ENCODE measurements at regions not wholly inside any gene's neighbourhood (a gene's known extent, or its start where the extent isn't known, plus 50 kb on each side); places are given as distances from the start of the nearest gene placed in this dataset.

DNA sequence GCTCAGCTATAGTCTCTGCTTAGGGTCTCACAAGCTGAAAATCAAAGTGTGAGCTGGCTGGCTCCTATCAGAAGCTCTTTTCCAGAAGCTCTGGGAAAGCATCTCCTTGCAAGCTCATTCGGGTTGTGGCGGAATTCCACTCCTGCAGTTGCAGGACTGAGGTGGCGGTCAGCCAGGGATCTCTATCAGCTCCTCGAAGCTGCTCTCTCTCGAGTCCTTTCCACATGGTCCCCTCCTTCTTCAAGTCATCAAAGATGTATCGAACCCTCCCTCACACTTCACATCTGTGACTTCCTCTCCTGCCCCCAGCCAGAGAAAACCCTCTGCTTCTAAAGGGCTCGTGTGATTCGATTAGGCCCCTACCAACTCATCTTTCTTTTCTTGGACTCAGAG, 141.7 kb downstream of the ZFP36L2 start:
- no peak for DNase-seq

DNA sequence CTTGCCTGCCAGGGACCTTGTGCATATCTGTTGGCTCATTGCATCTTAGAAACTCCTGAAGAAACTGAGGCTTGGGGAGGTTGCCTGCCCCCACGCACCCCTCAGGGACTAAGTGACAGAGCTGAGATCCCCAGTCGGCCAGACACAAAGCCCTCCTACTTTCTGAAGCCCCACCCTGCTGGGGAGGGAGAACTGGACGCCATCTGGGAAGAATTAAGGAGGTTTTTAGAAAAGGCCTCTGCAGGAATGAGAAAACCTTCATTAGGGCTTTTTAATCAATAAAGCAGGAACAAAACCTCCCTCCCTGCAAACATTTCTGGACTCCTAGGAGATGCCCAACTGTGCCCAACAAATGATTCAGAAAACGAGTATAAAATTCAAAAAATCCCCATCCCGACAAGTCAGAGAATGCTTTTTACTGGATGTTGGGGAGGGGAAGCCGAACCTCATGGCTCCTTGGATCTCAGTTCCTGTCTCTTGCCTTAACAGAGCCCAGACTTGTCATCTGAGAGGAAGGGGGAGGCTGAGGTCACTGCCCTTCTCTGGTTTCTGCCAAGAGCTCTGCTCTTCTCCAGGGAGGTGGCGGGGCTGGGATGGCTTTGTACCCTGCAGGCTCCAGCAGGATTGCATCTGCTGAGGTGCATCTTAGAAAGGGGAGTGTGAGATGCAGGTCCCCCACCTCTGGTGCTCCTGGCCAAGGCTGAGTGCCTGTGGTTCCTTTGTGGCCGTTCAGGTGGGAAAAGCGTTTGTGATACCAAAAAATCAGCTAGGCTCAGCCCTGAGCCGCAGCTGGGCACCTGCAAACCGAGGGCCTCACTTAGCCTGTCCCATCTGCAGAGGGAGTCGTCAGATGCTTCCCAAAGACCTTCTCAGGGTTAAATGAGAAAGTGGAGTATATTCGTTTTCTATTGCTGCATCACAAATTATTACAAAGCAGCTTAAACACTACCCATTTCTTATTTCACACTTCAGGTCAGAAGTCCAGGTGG, 142.4 kb downstream of the ZFP36L2 start:
- no peak for DNase-seq

- no peak for DNase-seq
Measured at GRCh38 chr2:43082903-43083677, 143.3 kb downstream of the ZFP36L2 start.

- no peak for DNase-seq
Measured at GRCh38 chr2:43082111-43082894, 144.1 kb downstream of the ZFP36L2 start.

DNA sequence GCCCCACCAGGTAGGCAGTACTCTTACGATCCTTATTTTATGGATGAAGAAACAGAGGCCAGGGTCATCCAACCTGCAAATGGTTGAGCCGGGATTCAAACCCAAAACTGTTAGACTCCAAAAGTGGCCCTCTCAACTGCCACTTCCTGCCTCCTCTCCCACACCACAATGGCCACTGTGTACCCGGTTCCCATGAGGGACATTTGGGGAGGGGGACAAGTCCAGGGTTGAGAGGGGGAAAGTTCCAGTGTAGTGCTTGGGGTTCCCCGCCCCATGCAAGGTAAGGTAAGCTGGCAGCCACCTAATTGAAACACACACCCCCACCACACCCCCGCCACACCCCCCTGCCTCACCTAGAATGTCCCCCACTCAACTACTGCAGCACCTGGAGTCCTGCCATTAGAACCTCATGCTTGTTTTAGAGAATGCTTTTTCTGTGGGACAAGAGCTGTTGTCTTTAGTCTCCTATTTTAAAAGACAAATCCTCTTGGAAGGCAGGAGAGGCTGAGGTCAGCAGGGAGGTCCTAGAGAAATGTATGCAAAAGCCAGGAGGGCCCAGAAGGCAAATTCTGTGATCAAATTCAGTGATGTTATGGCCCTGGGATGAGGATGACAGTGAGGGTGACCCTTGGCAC, 145.2 kb downstream of the ZFP36L2 start:
- no peak for DNase-seq

GRCh38 chr2:43080571-43081021, 145.8 kb downstream of the ZFP36L2 start:
- DNase-seq = no peak

GRCh38 chr2:43078781-43079755, 147.3 kb downstream of the ZFP36L2 start:
- DNase-seq = no peak

DNA sequence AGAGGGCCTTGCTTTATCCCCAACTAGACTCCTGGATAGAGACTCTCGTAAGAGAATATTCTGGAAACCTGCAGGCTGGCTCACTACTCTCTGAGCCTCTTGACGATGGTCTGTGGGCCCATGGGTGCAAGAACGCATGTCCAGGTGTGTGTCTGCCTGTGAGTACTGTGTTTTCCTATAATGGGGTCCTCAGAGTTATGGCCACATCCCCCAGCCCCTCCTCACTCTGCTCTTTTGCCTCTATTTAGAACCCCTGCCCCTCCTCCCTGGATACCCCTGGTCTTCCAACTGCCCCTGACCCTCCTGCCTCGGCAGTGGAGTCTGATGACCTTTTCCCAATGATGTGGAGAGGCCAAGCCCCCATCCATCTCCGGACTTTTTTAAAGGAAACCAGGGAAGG, 148.1 kb downstream of the ZFP36L2 start:
- no peak for DNase-seq

GRCh38 chr2:43077876-43078275, 148.5 kb downstream of the ZFP36L2 start:
- no peak for DNase-seq

DNA sequence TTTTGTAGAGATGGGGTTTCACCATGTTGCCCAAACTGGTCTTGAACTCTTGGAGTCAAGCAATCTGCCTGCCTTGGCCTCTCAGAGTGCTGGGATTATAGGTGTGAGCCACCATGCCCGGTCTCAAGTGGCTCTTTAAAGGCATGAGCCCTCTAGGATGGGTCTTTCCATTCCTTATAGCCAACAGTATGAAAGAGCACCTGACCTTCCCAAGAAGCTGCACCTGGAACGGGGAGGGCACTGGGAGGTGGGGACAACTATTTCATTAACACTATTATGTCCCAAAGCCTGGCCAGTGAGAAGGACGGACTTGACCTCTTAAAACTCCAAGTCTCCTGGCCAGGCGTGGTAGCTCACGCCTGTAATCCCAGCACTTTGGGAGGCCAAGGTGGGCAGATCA, 149.7 kb downstream of the ZFP36L2 start:
- DNase-seq = no peak

DNA sequence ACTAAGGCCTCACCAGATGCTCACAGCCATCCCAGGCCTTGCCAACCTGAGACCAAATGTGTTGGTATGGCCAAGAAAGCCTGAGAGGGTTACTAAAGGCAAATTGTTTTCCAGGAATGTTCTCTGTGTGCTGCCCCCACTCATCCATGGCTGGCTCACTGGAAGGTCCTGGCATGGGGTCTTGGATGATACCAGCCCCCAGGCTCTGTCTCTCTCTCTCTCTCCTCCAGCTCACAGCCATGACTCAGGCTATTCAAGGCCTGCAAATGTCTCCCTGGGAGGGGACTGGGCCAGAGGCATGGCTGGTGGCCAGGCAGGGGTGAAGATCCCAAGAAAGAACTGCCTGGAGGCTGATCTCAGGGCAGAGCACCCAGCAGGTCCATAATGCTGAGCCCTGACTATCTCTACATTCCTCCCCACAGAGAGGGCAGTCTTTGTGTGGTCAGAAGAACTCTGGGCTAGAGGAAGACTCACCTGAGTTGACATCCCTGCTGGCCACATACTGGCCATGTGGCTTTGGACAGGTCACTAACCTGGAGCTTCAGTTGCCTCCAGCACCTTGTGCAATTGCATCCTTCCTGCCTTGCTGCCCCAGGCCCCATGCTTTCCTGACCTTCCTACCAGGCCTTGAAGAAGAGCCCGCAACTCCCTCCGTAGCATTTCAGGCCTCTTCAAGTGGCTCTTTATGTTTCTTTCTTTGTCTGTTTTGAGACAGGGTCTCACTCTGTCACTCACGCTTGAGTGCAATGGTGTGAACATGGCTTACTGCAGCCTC, 150.4 kb downstream of the ZFP36L2 start:
- no peak for DNase-seq

DNA sequence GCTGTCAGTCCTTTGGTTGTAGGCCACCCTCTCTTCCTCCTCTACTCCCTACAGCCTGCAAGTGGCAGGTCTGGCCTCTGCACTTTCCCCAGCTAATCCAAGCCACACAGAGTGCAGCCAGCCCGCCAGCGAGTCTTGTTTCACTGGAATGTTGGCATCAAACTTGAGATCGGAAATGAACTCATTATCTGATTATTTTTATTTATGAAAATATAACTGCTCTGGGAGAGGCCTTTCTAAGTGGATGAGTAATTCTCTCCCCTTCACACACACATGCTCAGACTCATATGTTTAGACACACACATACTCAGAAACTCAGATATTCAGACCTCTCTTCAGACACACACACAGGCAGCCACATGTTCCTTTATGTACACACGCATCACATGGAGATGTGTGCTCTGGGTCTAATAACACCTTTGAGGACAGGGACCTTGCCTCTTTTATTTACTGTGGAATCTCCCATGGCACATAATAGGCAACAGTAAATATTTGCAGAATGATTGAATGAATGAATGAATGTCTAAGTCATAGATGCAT, 151.3 kb downstream of the ZFP36L2 start:
- DNase-seq = no peak

GRCh38 chr2:43074592-43075053, 151.8 kb downstream of the ZFP36L2 start:
- no peak for DNase-seq

- no peak for DNase-seq
Measured at GRCh38 chr2:43074052-43074451, 152.4 kb downstream of the ZFP36L2 start.

- DNase-seq = no peak
Measured at GRCh38 chr2:43073401-43073825, 153.0 kb downstream of the ZFP36L2 start.

DNA sequence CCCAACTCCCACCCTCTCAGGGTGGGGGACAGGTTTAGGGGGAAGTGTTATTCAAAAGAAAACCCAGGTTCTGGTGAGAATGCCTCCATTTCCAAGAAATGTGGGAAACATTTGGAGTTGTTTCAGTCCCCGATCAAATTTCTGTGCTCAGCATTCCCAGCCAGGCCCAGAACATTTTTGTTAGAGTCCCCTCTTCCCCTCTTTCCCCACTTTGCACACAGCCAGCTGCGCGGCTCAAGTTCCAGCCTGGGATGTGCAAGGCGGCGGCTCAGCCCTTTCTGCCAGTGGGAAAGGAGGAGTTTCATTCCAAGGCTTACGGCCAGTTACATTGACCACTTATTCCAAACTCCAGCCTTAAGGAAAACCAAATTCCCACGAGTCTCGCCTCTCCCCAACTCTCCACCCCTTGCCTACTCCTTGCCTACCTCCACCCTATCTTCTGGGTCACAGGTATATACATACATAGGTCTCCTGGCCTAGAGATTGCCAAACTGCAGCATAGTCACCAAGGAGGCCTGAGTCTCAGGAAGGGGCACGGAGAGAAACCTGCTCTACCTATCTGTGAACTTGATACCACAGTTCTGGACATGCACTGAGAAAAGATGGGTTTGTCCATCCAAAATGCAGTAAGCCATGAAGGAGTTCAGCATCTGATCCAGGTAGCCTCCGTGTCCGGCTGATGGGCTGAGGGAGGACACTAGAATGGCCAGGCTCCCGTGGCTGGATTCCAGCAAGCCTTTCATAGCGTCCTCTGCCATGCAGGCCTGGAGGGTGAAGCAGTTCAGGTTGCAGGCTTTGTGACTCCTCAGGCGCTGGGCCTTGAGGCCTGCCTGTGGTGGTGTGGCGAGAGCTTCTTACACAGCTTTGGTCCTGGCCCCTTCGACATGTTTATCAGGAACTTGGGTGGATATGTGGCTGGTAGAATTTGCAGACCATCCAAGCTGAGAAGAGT, 154.5 kb downstream of the ZFP36L2 start:
- DNase-seq = no peak

DNA sequence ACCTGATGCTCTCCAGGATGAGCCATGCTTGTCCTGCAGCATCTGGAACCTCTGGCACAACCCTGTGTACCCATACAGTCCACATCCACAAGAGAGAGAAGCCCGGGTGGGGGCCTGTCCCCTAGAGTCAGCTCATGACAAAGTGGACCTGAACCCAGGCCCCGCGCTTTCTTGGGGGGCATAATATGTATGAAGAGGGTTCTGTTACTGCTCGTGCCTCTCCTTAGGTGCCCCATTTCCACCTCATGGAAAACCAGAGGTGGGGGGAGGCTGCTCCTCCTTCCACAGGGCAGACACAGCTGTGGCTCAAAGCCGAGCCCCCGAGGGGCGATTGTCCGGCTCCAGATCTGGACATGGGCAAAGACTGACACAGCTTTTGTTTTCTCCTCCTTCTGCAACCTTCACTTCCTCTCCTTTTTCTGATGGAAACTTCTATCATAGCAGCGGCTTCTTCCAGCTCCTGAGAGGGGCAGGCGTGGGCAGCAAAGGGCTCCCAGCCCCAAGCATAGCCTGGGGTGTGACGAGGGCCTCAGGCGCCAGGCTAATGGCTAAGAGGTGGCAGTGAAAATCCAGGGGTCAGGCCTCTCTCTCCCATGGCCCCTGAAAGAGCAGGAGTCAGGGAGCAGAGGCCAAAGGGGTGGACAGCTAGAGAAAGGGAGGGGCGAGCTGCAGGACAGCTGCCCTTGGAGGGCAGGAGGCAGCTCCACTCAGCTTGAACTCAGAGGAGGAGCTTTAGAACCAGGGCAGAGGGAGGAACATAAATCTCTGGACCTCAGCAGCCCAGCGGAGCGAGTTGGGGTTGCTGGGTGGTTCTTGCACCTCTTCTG, 155.5 kb downstream of the ZFP36L2 start:
- no peak for DNase-seq

- no peak for DNase-seq
Measured at GRCh38 chr2:43070030-43070429, 156.4 kb downstream of the ZFP36L2 start.
